ENCODE measurements at regions not wholly inside any gene's neighbourhood (a gene's known extent, or its start where the extent isn't known, plus 50 kb on each side); places are given as distances from the start of the nearest gene placed in this dataset.

GRCh38 chr6:104226790-104227446, 632.8 kb downstream of the HACE1 start (continued):
- no peak for TF ChIP-seq E4F1 (CRISPR knock-in tag; IDR thresholded peaks at IDR 0.05; ENCODE audit: borderline replicate concordance)
- no peak for TF ChIP-seq NCOR1 (IDR thresholded peaks at IDR 0.05)
- TF ChIP-seq SPI1 (IDR thresholded peaks at IDR 0.05; ENCODE audit: borderline replicate concordance, low read depth, low read length), result no peak
- TF ChIP-seq, protein P1, sequence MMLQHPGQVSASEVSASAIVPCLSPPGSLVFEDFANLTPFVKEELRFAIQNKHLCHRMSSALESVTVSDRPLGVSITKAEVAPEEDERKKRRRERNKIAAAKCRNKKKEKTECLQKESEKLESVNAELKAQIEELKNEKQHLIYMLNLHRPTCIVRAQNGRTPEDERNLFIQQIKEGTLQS (IDR thresholded peaks at IDR 0.05), result peak; percentile 13; the same call in 1 of the 2 replicates
- TF ChIP-seq, protein P1 (CRISPR knock-in tag; conservative IDR thresholded peaks at IDR 0.05), result no peak
- TF ChIP-seq CEBPG (CRISPR knock-in tag; IDR thresholded peaks at IDR 0.05), result no peak
- TF ChIP-seq CEBPG (tag; conservative IDR thresholded peaks at IDR 0.05 in 1 of 2, IDR thresholded peaks at IDR 0.05 in 1 of 2), result peak in 1 of 2 experiments; percentile 80; a peak in 2 of 4 replicates
- no peak for TF ChIP-seq POLR2H (tag; IDR thresholded peaks at IDR 0.05; ENCODE audit: low read depth)
- TF ChIP-seq CCAR2 (IDR thresholded peaks at IDR 0.05; ENCODE audit: low read depth, low read length), result no peak
- TF ChIP-seq ZBTB17 (CRISPR knock-in tag; IDR thresholded peaks at IDR 0.05), result no peak
- no peak for TF ChIP-seq HCFC1 (IDR thresholded peaks at IDR 0.05; ENCODE audit: low read depth, low read length)
- TF ChIP-seq ZNF551 (CRISPR knock-in tag; IDR thresholded peaks at IDR 0.05), result no peak
- TF ChIP-seq CCNT2 (IDR thresholded peaks at IDR 0.05; ENCODE audit: borderline replicate concordance, extremely low read depth, insufficient read length, low read depth, low read length), result no peak
- no peak for TF ChIP-seq ZNF436 (CRISPR knock-in tag; IDR thresholded peaks at IDR 0.05)
- TF ChIP-seq ZNF699 (CRISPR knock-in tag; IDR thresholded peaks at IDR 0.05; ENCODE audit: insufficient replicate concordance), result no peak
- TF ChIP-seq PRPF4 (IDR thresholded peaks at IDR 0.05; ENCODE audit: insufficient read depth, low read depth, low read length, poor library complexity, severe bottlenecking), result no peak
